ENCODE measurements at regions not wholly inside any gene's neighbourhood (a gene's known extent, or its start where the extent isn't known, plus 50 kb on each side); places are given as distances from the start of the nearest gene placed in this dataset.

- ATAC-seq = no peak
These were observed 117.8 kb downstream of the GPR37 start for GRCh38 chr7:124647630-124648306.

GRCh38 chr7:124645704-124646103, 119.9 kb downstream of the GPR37 start:
- H3K27ac ChIP-seq = no peak overlapping the region
- intact Hi-C loops (cut with DNase I) = no loop called here
- H3K4me1 ChIP-seq = no peaks in the 10 kb centered on the region
- TF ChIP-seq, protein P1, sequence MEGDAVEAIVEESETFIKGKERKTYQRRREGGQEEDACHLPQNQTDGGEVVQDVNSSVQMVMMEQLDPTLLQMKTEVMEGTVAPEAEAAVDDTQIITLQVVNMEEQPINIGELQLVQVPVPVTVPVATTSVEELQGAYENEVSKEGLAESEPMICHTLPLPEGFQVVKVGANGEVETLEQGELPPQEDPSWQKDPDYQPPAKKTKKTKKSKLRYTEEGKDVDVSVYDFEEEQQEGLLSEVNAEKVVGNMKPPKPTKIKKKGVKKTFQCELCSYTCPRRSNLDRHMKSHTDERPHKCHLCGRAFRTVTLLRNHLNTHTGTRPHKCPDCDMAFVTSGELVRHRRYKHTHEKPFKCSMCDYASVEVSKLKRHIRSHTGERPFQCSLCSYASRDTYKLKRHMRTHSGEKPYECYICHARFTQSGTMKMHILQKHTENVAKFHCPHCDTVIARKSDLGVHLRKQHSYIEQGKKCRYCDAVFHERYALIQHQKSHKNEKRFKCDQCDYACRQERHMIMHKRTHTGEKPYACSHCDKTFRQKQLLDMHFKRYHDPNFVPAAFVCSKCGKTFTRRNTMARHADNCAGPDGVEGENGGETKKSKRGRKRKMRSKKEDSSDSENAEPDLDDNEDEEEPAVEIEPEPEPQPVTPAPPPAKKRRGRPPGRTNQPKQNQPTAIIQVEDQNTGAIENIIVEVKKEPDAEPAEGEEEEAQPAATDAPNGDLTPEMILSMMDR (IDR thresholded peaks at IDR 0.05) = no peak
- no peaks in the 10 kb centered on the region for H3K36me3 ChIP-seq (ENCODE audit: insufficient read depth in 1 of 2, low read depth in 1 of 2)
- ATAC-seq (no peak), DNase-seq (no peak)
- 81 to 85% (median 83%) methylated on average over 5 of the region's 5 CpGs for WGBS, 3 donors
- H3K9me3 ChIP-seq = no peaks in the 10 kb centered on the region
- no peak overlapping the region for H3K4me3 ChIP-seq
- H3K27me3 ChIP-seq (ENCODE audit: insufficient read depth in 3 of 3, low read length in 2 of 3) = no peaks in the 10 kb centered on the region

More at GRCh38 chr7:124647630-124648306, 117.8 kb downstream of the GPR37 start:
- H3K9me3 ChIP-seq = no peaks in the 10 kb centered on the region
- DNase-seq = no peak
- H3K4me3 ChIP-seq = no peak overlapping the region
- TF ChIP-seq, protein P1 (IDR thresholded peaks at IDR 0.05) = no peak
- intact Hi-C loops (cut with DNase I) = no loop called here
- no peaks in the 10 kb centered on the region for H3K4me1 ChIP-seq
- no peak overlapping the region for H3K27ac ChIP-seq
- H3K36me3 ChIP-seq (ENCODE audit: insufficient read depth in 1 of 2, low read depth in 1 of 2) = no peaks in the 10 kb centered on the region
- no peaks in the 10 kb centered on the region for H3K27me3 ChIP-seq (ENCODE audit: insufficient read depth in 3 of 3, low read length in 2 of 3)

GRCh38 chr7:124643311-124643811, 122.2 kb downstream of the GPR37 start:
- intact Hi-C loops (cut with DNase I) = no loop called here
- ATAC-seq (no peak), DNase-seq (no peak)
- TF ChIP-seq, protein P1 (IDR thresholded peaks at IDR 0.05) = no peak
- H3K9me3 ChIP-seq = no peaks in the 10 kb centered on the region
- H3K36me3 ChIP-seq (ENCODE audit: insufficient read depth in 1 of 2, low read depth in 1 of 2) = no peaks in the 10 kb centered on the region
- H3K27me3 ChIP-seq (ENCODE audit: insufficient read depth in 3 of 3, low read length in 2 of 3) = no peaks in the 10 kb centered on the region
- no peaks in the 10 kb centered on the region for H3K4me1 ChIP-seq
- no peak overlapping the region for H3K27ac ChIP-seq
- no peak overlapping the region for H3K4me3 ChIP-seq

GRCh38 chr7:124635416-124635815, 130.2 kb downstream of the GPR37 start:
- Histone ChIP-seq H3K36me3 (ENCODE audit: insufficient read depth in 1 of 2, low read depth in 1 of 2) (no peaks in the 10 kb centered on the region), H3K27ac (no peak overlapping the region), H3K4me3 (no peak overlapping the region), H3K27me3 (ENCODE audit: insufficient read depth in 3 of 3, low read length in 2 of 3) (no peaks in the 10 kb centered on the region), H3K9me3 (no peaks in the 10 kb centered on the region), H3K4me1 (no peaks in the 10 kb centered on the region)
- DNase-seq (no peak), ATAC-seq (no peak)
- intact Hi-C loops (cut with DNase I) = no loop called here
- TF ChIP-seq, protein P1 (IDR thresholded peaks at IDR 0.05) = no peak
- 30 to 31% (median 30%) methylated on average over 1 of the region's 1 CpG for whole genome bisulfite sequencing, 3 donors

GRCh38 chr7:124633740-124634139, 131.9 kb downstream of the GPR37 start:
- Histone ChIP-seq H3K27me3 (ENCODE audit: insufficient read depth in 3 of 3, low read length in 2 of 3) (no peaks in the 10 kb centered on the region), H3K9me3 (no peaks in the 10 kb centered on the region), H3K4me3 (no peak overlapping the region), H3K27ac (no peak overlapping the region), H3K4me1 (no peaks in the 10 kb centered on the region), H3K36me3 (ENCODE audit: insufficient read depth in 1 of 2, low read depth in 1 of 2) (no peaks in the 10 kb centered on the region)
- no peak for ATAC-seq
- no peak for DNase-seq
- TF ChIP-seq, protein P1 (IDR thresholded peaks at IDR 0.05) = no peak
- WGBS, 3 donors = 77 to 85% (median 84%) methylated on average over 6 of the region's 6 CpGs
- intact Hi-C loops (cut with DNase I) = no loop called here

All from psoas muscle (tissue), 7 donors.